ENCODE measurements at regions not wholly inside any gene's neighbourhood (a gene's known extent, or its start where the extent isn't known, plus 50 kb on each side); places are given as distances from the start of the nearest gene placed in this dataset.
"Not testable (repeated sequence)": the region's sequence is repeated elsewhere in the genome, so short reads cannot be mapped to it uniquely, and the experiment has no call there.

- DNase-seq, result no peak
- in situ Hi-C loops (cut with HindIII; ENCODE audit: low pct_ligation_motif_present, low pct_unique_long_range_greater_than_20kb, low sequenced_read_pairs), result no loop called here
Measured at GRCh38 chr9:110115341-110115820, 92.6 kb downstream of the C9orf152 start.

DNA sequence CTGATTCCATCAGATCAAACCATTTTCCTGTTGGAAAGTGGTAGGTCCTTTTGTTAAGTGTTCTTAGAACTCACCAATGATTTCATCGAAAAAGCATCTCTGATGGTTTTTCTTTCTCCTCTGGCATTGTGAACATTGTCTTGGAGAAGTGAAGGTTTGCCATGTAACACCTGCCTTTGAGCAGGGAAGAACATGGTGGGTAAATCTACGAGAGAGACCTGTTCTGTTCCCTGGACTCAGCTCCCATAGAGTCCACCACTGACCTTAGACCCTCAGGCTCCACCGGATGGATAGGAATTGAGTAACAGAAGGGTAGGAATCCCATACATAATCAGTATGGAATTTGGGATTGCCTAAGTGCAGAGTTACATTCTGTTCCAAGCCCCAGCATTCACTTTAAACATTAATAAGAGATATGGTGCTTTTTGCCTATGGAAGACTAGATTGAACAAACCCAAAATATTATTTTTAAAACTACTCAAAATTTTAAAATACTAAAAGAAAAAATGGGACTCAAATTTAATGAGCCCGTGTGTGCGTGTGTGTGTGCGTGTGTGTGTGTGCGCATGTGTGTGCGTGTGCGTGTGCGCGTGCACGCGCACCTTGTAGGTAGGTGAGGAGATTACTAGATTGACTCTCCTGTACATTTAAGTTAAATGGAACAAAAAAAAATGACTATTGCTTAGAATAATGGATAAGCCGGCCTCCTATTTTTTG, 92.0 kb downstream of the C9orf152 start:
- in situ Hi-C loops (cut with HindIII; ENCODE audit: low pct_ligation_motif_present, low pct_unique_long_range_greater_than_20kb, low sequenced_read_pairs), result no loop called here
- peak; percentile 35 for DNase-seq

DNA sequence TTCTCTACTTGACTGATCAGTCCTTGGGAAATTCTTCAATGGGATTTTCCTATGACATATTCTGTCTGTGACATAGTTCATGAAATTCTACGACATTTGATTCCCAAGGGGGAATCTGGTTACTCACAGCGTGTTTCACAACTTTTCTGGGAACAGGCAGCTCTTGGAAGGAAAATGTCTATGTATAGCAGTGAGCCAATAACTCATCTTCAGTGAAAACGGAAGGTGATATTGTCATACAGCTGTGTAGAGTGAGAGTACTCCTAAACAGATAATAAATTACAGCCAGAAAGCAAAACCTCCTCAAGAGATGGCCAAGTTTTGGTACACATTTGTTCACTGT, 91.4 kb downstream of the C9orf152 start:
- in situ Hi-C loops (cut with HindIII; ENCODE audit: low pct_ligation_motif_present, low pct_unique_long_range_greater_than_20kb, low sequenced_read_pairs), result no loop called here
- no peak for DNase-seq

DNA sequence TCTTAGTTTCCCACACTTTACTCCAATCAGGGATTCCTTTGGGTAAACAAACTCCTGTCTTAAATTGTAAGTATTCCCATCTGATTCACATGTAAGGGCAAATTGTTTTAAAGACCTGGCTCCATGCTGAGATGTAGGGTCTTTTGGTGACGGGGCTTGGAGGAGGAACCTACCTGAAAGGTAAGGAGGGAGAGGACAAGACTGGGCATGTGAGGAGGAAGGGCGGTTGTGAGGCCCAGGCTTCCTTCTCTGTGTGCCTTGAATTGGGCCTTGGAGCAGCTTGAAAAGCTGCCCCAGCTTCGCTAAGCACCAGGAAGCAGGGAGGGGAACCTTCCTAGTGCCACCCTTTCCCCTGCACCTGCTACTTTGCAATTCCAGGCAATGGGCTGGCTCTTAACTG, 86.8 kb downstream of the C9orf152 start:
- DNase-seq, result no peak
- in situ Hi-C loops (cut with HindIII; ENCODE audit: low pct_ligation_motif_present, low pct_unique_long_range_greater_than_20kb, low sequenced_read_pairs), result no loop called here

- in situ Hi-C loops (cut with HindIII; ENCODE audit: low pct_ligation_motif_present, low pct_unique_long_range_greater_than_20kb, low sequenced_read_pairs), result no loop called here
- peak; percentile 63 for DNase-seq
Measured at GRCh38 chr9:110123341-110124095, 84.4 kb downstream of the C9orf152 start.

DNA sequence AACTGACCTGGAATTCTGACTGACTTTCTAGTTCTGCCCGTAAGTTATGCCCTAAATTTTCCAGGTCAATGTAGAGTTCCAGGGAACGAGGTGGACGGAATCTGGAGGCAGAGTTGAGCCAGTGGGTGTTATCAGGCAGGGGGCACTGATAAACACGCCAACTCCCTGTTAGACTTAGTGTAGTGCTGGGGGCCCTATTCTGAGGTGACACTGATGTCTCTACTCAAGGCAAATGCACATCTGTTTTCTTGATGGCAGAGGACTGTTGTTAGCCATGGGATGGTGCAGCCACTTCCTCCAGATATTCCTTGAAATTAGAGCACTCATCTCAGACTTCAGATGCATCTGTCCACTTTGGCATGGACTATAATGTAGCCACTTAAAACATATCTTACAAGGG, 83.5 kb downstream of the C9orf152 start:
- no peak for DNase-seq
- in situ Hi-C loops (cut with HindIII; ENCODE audit: low pct_ligation_motif_present, low pct_unique_long_range_greater_than_20kb, low sequenced_read_pairs), result no loop called here

DNA sequence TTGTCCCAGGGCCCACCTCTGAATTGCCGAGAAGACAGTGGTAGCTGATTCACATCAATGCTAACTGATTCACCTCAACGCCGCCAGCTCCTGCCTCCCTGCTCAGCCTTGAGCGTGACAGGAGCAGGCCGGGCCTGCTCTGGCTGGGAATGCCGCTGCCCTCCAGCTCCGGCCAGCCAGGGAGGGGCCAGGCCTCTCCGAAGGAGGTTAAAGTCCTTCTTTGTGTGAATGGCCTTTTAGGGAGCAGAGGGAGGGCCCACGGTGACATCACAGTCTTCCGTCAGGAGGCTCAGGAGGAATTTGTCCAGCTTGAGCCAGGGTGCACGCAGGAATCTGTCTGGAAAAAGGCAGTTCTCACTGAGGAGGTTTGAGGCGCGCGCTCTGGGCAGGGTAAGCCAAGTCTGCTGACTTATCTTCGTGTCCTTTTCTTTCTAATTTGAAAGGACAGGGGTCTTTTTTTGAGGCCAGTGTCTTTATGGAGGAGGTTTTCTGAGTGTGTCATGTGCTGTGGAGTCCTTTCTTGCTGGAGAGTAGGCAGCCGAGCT, 82.7 kb downstream of the C9orf152 start:
- peak; percentile 96 for DNase-seq
- in situ Hi-C loops (cut with HindIII; ENCODE audit: low pct_ligation_motif_present, low pct_unique_long_range_greater_than_20kb, low sequenced_read_pairs), result no loop called here

- no peak for DNase-seq
- in situ Hi-C loops (cut with HindIII; ENCODE audit: low pct_ligation_motif_present, low pct_unique_long_range_greater_than_20kb, low sequenced_read_pairs), result no loop called here
Measured at GRCh38 chr9:110125763-110126351, 82.1 kb downstream of the C9orf152 start.

DNA sequence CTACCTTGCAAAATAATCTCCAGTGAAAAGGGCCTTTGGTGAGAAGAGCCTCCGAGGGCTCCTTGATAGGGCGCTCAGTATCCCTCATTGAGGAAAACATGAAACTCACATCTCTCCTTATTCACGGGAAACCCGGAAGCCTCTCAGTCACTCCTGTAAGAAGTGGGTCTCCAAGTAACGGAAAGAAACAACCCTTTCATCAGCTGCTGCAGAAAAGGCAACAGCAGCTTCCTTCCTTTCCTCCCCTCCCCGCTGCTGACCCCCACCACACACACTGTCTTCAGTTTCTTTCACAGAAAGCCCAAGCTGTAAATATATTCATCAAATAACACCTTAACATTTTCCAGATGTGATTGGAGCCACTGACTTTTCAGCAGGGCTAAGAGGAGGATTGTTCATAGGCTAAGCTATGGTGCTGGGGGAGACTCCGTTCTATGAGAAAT, 81.4 kb downstream of the C9orf152 start:
- no peak for DNase-seq
- in situ Hi-C loops (cut with HindIII; ENCODE audit: low pct_ligation_motif_present, low pct_unique_long_range_greater_than_20kb, low sequenced_read_pairs), result no loop called here

- DNase-seq, result peak; percentile 46
- in situ Hi-C loops (cut with HindIII; ENCODE audit: low pct_ligation_motif_present, low pct_unique_long_range_greater_than_20kb, low sequenced_read_pairs), result no loop called here
Measured at GRCh38 chr9:110126986-110127864, 80.7 kb downstream of the C9orf152 start.

DNA sequence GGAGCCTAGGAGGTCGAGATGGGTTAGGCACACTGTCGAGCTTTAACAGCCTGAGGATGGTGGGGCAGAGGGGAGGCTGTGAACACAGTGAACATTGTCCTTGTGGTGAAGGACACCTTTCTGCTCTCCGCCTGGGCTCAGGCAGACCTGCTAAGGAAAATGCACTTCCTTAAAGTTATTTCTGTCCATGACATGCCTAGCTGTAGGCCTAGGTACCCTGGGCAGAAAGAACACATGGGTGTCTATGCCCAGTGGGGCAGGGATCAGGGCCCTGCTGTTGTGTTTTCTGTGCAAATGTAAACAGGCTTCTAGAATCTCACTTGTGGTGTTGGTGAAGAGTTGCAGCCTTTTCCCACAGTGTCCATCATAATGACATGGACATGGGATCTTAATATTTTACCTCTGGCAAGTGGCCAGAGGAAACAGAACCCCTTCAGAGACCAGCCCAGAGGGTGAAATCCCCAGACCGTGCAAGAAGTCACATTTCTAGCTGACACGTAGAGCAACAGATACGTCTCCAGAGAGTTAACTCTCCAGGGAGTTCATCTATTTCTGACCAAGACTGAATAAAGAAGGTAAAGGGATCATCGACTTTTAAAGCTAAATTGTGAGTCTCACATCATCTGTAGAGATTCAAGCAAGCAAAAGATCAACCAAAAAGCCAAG, 79.2 kb downstream of the C9orf152 start:
- in situ Hi-C loops (cut with HindIII; ENCODE audit: low pct_ligation_motif_present, low pct_unique_long_range_greater_than_20kb, low sequenced_read_pairs), result no loop called here
- no peak for DNase-seq

DNA sequence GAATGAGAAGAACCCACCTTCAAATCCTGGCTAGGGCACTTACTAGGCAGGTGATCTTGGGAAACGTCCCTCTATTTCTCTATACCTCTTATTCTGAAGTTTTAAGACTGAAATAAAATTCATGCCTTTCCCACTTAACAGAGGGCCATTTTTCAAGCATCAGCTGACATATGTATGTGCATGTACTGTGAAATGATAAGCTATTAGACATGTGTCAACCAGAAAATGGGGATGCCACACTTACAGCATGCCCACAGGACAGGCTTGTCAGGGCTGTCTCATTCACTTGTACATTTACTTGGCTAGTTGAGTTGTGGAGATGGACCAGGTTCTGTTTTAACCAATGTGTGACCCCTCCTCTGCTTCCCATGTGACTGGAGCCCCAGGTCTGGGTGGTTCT, 78.5 kb downstream of the C9orf152 start:
- in situ Hi-C loops (cut with HindIII; ENCODE audit: low pct_ligation_motif_present, low pct_unique_long_range_greater_than_20kb, low sequenced_read_pairs), result no loop called here
- no peak for DNase-seq

DNA sequence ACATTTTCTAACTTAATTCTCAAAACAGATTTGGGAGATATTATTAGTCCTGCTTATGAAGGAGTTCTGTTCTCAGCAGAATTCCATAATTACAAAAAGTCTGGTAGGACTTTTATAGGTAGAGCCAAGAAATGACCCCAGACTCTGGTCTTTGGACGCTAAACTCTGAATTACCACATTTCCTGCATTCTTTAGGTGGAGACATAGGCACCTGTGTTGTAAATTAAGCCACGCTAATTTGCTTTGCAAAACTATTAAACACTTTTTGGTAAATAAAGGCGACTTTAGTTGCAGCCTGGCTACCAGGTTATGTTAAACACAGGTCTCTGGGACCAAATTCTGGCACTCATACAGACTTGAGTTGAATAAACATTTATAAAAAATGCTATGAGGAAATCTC, 77.7 kb downstream of the C9orf152 start:
- no peak for DNase-seq
- in situ Hi-C loops (cut with HindIII; ENCODE audit: low pct_ligation_motif_present, low pct_unique_long_range_greater_than_20kb, low sequenced_read_pairs), result no loop called here

DNA sequence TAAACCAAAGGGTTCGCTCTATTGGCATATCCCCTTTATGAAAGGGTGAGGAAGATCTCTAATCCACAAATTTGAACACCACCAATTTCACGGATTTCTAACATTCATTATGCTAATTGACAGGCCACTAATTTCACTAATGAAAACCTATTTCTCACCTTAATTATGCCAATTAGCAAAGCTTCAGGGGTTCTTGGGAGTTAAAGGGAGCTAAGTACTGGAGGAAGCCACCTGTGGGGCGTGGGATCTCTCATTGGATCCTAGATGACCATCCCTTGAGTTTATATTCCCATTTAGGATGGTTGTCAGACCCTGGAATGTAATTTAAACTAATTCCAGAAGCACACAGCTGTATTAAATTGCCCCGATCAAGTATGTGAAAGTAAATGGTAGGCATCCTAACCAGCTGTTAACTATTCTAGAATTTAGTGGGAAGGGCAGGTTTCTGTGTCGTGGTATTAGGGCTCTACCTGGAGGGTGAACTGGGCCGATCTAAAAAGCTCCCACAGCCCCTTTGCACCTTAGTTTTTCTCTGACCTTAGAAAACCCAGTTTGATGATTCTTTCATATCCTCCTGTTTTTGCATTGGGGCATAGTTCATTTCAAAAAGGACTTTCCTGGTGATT, 77.1 kb downstream of the C9orf152 start:
- in situ Hi-C loops (cut with HindIII; ENCODE audit: low pct_ligation_motif_present, low pct_unique_long_range_greater_than_20kb, low sequenced_read_pairs), result no loop called here
- DNase-seq, result no peak

GRCh38 chr9:110131499-110131898, 76.5 kb downstream of the C9orf152 start:
- in situ Hi-C loops (cut with HindIII; ENCODE audit: low pct_ligation_motif_present, low pct_unique_long_range_greater_than_20kb, low sequenced_read_pairs), result no loop called here
- DNase-seq, result peak; percentile 49

DNA sequence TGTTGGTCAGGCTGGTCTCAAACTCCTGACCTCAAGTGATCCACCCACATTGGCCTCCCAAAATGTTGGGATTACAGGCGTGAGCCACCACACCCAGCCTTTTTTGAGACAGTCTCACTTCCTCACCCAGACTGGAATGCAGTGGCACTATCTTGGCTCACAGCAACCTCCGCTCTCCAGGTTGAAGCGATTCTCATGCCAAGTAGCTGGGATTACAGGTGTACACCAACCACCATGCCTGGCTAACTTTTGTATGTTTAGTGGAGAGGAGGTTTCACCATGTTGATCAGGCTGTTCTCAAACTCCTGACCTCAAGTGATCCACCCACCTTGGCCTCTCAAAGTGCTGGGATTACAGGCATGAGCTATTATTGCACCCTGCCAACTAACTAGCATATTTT, 75.4 kb downstream of the C9orf152 start:
- DNase-seq; in situ Hi-C loops (cut with HindIII; ENCODE audit: low pct_ligation_motif_present, low pct_unique_long_range_greater_than_20kb, low sequenced_read_pairs): not testable (repeated sequence)

GRCh38 chr9:110133059-110133458, 74.9 kb downstream of the C9orf152 start:
- in situ Hi-C loops (cut with HindIII; ENCODE audit: low pct_ligation_motif_present, low pct_unique_long_range_greater_than_20kb, low sequenced_read_pairs), result no loop called here
- no peak for DNase-seq

All from ACHN (cell line).